ENCODE measurements at regions not wholly inside any gene's neighbourhood (a gene's known extent, or its start where the extent isn't known, plus 50 kb on each side); places are given as distances from the start of the nearest gene placed in this dataset.

DNA sequence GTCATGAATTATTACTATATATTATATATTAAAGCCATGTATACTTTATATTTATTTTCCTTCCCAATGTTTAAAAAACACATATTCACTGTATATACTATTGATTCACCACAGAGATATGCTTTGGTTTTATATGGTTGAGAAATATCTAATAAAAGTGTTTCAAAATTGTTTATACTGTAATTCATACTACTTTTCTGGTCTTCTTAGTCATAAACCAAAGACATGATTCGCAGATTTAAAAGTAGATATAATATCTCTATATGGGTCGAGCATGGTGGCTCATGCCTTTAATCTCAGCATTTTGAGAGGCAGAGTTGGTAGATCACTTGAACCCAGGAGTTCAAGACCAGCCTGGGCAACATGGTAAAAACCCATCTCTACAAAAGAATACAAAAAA lies 738.4 kb downstream of the USP25 start:
- TF ChIP-seq, protein P1, sequence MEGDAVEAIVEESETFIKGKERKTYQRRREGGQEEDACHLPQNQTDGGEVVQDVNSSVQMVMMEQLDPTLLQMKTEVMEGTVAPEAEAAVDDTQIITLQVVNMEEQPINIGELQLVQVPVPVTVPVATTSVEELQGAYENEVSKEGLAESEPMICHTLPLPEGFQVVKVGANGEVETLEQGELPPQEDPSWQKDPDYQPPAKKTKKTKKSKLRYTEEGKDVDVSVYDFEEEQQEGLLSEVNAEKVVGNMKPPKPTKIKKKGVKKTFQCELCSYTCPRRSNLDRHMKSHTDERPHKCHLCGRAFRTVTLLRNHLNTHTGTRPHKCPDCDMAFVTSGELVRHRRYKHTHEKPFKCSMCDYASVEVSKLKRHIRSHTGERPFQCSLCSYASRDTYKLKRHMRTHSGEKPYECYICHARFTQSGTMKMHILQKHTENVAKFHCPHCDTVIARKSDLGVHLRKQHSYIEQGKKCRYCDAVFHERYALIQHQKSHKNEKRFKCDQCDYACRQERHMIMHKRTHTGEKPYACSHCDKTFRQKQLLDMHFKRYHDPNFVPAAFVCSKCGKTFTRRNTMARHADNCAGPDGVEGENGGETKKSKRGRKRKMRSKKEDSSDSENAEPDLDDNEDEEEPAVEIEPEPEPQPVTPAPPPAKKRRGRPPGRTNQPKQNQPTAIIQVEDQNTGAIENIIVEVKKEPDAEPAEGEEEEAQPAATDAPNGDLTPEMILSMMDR (IDR thresholded peaks at IDR 0.05 in 8 of 11, conservative IDR thresholded peaks at IDR 0.05 in 3 of 11), result no peak
- no peak for TF ChIP-seq POLR2A (IDR thresholded peaks at IDR 0.05)

Measured in spleen (tissue), 7 donors.